GM12891 (cell line): ENCODE measurements at regions not wholly inside any gene's neighbourhood (a gene's known extent, or its start where the extent isn't known, plus 50 kb on each side); places are given as distances from the start of the nearest gene placed in this dataset.

Experiments
- POLR2A ChIP-seq: IDR thresholded peaks from 2 replicates; pipeline ENCODE4 v1.6.1; 2011; ENCODE audit warnings: low read depth, low read length, control low read depth
- POLR2AphosphoS5 ChIP-seq: IDR thresholded peaks from 2 replicates; pipeline ENCODE4 v1.6.1; 2011; ENCODE audit warnings: low read depth, low read length, control low read depth
- TAF1 ChIP-seq: IDR thresholded peaks from 2 replicates; pipeline ENCODE4 v1.6.1; 2011; ENCODE audit warnings: low read depth, low read length, control low read depth

DNA sequence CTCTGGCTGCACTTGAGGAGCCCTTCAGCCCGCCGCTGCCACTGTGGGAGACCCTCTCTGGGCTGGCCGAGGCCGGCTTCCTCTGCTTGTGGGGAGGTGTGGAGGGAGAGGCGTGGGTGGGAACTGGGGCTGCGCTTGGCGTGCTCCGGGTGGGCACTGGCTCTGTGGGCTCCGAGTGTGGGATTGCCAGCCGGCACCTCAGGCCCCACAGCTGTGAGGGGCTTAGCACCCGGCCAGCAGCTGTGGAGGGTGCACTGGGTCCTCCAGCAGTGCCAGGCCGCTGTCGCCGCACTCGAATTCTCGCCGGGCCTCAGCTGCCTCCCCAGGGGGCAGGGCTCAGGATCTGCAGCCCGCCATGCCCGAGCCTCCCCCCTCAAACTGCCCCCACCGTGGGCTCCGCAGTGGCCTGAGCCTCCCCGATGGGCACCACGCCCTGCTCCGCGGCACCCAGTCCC is 808.0 kb upstream of the SOX11 start:
- TF ChIP-seq POLR2A = no peak
- TF ChIP-seq TAF1 = no peak
- no peak for TF ChIP-seq POLR2AphosphoS5
